MM.1S (cell line): ENCODE measurements at regions not wholly inside any gene's neighbourhood (a gene's known extent, or its start where the extent isn't known, plus 50 kb on each side); places are given as distances from the start of the nearest gene placed in this dataset.

ENCODE experiments used
- CTCF ChIP-seq: fragments of 300-600 bp; sonication (generic); IDR thresholded peaks from 2 replicates; pipeline ENCODE4 v1.5.1; 2016; ENCODE audit warnings: antibody characterized with exemption, low read length, mixed read lengths
- EZH2 ChIP-seq: fragments of 300-600 bp; sonication (generic); optimal IDR thresholded peaks from 2 replicates; pipeline ENCODE3; 2017; ENCODE audit warnings: low read depth, mild to moderate bottlenecking, antibody characterized with exemption, low read length, mixed read lengths
- EZH2phosphoT487 ChIP-seq: fragments of 300-600 bp; sonication (generic); IDR thresholded peaks from 2 replicates; pipeline ENCODE4 v1.6.1; 2018; ENCODE audit warnings: antibody characterized with exemption, low read length

- TF ChIP-seq EZH2 (no peak), CTCF (no peak), EZH2phosphoT487 (no peak)
These were observed 709.7 kb downstream of the ADGRL2 start for GRCh38 chr1:82510431-82510830.
